Hepatic stellate cell (primary cell): ENCODE measurements at regions not wholly inside any gene's neighbourhood (a gene's known extent, or its start where the extent isn't known, plus 50 kb on each side); places are given as distances from the start of the nearest gene placed in this dataset.
"Not testable (repeated sequence)": the region's sequence is repeated elsewhere in the genome, so short reads cannot be mapped to it uniquely, and the experiment has no call there.

Experiments
- DNase-seq: peaks from one replicate; pipeline ENCODE4 v3.0.0; 2011; ENCODE audit warnings: low spot score

DNA sequence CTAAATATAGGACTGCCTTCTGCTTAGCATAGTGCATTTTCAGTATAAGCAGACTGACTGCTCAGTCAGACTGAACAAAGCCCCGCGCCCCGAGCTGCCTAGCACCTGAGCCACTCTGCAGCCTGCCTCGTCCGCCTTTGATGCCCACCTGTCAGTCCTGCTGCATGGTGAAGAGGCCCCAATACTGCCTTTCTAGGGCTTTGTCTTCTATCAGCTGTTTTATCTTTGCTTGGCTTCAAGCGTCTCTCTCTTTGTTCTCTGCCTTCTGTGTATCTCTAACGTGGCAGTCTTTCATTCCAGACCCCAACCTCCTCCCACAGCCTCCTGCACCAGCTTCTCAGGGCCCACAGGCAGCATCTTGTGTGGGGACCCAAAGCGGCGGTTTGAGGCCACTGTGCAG is 1001.0 kb downstream of the VRK1 start:
- no peak for DNase-seq

GRCh38 chr14:97802430-97803373 is 1005.5 kb downstream of the VRK1 start:
- DNase-seq: no peak

- no peak for DNase-seq
Measured at GRCh38 chr14:97804056-97804455, 1006.9 kb downstream of the VRK1 start.

DNA sequence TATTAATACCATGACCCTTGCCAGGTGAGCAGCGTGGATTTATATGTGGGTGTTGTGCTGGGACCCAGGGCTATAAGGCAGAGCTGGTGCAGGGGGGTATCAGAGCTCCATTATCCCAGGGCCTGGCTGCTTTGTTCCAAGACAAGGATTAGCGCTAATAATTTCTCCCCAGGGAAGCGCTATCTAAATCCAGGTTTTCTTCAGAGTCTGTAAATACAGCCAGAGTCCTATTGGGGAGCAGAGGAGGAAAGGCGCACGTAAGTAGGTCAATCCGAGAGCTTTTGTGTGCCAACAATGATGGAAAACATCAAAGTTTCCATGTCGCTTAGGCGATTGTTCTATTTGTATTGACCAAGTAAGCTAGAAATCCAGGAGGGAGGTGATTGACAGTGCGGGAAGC is 1009.7 kb downstream of the VRK1 start:
- no peak for DNase-seq

- DNase-seq: not testable (repeated sequence)
Measured at GRCh38 chr14:97808541-97808940, 1011.4 kb downstream of the VRK1 start.

DNA sequence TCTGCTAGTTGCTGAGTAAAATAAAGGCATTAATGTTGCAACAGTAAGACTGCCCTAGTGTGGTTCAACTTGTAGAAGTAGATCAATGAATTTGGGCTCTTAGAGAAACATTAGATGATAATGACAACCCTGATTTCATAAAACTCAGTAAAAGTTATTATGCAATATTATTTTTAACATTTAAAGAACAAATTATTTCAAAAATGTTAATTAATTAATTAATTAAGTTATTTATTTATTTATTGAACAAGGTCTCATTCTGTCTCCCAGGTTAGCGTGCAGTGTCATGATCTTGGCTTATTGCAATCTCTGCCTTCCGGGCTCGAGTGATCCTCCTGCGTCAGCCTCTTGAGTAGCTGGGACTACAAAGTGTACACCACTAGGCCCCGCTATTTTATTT is 1016.4 kb downstream of the VRK1 start:
- DNase-seq: no peak

DNA sequence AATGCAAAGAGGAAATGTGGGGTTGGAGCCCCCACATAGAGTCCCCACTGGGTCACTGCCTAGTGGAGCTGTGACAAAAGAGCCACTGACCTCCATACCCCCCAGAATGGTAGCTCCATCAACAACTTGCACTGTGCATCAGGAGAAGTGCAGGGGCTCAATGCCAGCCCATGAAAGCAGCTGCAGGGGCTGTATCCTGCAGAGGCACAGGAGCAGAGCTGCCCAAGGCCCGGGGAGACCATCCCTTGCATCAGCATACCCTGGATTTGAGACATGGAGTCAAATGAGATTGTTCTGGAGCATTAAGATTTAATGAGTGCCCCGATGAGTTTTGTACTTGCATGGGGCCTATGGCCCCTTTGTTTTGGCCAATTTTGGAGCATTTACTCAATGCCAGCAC is 1023.6 kb downstream of the VRK1 start:
- DNase-seq: no peak

DNA sequence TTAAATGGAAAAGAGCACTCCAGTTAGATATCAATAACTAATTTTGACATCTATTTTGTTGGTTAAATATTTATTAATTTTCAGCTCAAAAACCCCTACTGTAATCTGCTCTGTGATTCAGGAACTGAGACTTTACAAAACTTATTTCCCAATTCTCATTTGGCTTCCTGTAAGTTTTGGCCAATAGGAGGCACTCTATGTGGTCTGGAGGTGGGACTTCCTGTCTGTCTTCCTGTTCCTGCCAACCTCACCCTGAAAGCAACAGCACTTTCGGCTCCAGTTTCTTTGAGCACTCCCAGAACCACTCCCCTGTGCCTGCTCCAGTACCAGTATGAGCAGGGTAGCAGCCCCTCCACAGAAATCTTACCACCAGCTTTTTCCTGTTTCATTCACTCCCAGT is 1027.0 kb downstream of the VRK1 start:
- DNase-seq: no peak

DNA sequence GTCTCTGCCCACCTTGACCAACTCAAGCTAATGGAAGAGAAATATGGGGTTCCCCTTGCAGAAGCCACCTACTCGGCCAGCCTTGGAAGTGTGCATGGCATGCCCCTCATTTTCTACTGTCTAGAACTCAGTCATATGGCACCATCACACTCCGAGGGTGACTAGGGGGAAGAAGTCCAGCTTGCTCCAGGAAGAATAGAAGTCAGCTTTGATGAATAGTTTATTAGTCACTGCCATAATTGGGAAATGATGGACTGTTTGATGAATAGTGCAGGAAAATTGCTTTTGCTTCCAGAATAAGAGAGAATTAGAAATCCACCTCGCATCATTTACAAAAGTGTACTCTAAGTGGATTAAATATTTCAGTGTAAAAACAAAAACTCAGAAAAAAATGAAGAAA is 1030.6 kb downstream of the VRK1 start:
- DNase-seq: no peak

- DNase-seq: no peak
Measured at GRCh38 chr14:97832776-97833175, 1035.6 kb downstream of the VRK1 start.

DNA sequence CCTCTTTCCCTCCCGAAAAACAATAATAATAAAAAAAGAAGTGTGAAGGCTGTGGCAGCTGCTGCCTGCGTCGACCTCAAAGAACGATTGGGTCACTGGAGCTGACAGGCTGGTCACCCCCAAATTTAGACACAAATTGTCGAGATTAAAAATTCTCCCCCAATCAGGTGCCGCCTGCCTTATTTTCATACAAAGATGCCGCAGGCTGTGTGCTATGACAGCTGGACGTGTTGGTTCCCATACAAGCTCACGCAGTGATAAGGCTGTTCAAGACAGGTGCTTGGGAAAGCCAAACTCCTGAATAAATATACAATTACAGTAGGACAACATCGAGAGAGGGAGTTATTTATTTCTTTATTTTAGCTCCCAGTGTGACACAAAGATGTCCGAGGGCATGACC is 1041.8 kb downstream of the VRK1 start:
- DNase-seq: no peak

GRCh38 chr14:97840159-97840558 is 1043.0 kb downstream of the VRK1 start:
- no peak for DNase-seq

DNA sequence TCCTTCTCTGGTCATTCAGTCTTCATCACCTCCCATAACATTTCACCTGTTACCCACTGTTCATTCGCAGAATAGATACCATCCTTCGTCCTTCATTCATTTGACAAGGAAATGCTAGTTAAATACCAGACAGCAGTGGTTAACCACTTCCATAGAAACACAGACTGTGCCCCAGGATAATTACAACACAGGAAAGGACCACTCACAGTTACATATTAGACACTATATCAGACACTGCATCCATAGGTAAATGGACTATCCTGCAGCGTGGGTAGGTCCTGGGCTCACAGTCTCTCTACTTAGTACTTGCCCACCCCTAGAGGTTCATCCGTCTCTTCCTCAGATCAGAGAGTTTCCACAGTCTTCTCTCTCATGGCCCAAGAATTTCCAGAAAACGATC is 1044.6 kb downstream of the VRK1 start:
- DNase-seq: no peak

DNA sequence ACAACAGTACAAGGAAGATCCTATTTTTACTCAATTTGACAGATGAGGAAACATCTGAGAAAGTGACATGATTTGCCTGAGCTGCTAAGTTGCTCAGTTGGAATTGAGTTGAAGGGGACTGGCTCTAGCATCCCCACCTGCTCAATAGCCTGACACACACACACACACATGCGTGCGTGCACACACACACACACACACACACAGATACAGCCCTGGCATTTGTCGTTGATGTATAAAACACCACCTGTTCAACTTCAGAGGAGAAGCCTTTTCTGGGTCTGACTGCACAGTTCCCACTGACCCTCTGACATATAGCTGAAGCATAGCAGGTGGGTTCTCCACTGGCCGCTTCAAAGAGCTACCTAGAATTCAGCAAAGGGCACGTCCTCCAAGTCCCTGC is 1045.9 kb downstream of the VRK1 start:
- DNase-seq: no peak

DNA sequence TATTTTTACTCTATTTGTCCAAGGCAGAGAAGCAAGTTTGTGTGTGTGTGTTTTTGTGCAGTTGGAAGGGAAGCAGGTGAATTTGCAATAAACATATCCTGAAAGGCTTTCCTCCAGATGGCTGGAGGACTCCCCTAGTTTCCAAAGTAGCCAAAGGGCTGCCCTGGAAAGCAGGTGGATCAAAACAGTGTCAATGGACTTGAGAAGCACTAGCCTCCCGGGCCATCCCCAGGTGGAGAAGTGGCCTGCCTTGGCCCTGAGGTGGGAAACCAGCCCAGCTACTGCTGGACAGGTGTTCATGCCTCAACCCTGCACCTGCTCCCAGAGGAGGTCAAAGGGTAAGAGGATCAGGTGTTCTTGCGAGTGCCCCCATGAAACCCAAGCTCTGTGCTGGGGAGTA is 1046.9 kb downstream of the VRK1 start:
- no peak for DNase-seq

DNA sequence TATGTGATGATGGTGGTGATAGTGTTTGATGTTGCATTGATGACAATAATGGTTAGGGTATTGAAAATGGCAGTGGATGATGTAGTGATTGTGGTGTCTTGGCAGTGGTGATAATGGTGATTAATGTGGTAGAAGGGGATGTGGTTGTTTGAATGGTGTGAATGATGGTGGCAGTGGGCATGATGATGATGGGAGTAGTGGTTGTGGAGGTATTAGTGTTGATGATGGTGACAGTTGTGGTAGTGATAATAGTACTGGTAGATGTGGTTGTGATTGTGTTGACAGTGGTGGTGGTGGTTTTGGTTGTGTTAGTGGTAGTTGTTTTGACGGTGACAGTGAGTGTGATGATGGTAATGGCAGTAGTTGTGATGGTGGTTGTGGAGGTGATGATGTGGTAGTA is 1049.0 kb downstream of the VRK1 start:
- no peak for DNase-seq

GRCh38 chr14:97848317-97848980 is 1051.3 kb downstream of the VRK1 start:
- no peak for DNase-seq

DNA sequence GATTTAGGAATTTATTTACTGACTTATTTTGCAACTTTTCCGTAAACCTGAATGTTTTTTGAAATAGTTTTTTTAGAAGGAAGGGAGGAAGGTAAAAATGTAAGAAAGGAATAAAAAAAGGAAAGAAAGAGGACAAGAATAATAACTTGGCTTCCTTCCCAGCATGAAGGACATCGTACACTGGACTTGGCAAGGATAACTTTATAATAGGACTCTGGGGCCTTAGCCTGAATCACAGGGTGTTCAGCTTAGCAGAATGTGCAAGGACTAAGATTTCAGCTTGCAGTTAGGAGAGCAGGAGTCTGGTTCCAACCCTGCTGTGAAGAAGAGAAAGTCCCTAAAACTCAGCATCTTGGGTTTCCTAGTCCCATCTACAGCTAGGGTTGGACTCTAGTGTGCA is 1053.3 kb downstream of the VRK1 start:
- DNase-seq: no peak

DNA sequence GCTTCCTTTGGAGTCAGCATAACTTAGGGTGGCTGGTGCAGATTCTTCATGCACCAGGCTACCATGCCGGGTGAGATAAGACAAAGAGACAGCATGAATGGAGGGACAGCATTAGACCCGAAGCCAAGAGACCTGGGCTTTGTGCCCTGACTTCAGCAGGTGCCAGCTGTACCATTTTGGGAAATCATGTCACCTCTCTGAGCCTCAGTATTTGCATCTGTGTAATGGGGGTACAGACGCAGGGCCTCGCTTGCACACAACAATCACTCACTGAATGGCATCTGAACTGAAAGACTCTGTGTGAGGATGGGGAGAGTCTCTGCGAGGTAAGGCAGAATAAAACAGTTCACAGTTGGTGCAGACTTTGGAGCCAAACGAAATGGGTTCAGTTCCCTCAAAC is 1053.7 kb downstream of the VRK1 start:
- no peak for DNase-seq

GRCh38 chr14:97851428-97851995 is 1054.3 kb downstream of the VRK1 start:
- no peak for DNase-seq

DNA sequence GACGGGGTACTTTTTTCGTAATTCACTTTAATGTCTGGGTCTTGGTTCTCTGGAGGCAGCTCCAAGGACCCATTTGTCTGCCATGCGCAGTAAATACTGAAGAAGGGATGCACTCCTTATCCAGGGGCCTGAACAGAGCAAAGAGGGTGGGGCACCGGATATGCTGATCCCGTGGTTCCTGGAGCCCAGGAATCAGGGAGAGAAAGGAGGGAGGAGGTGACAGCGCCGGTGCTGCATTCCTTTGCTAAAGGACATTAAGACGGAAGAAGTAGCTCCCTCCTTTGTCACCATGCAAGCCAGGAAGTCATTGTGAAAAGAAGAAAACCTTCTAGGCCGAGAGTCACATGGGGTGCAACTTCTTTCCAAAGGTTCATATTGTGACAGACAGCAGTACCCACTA is 1057.7 kb downstream of the VRK1 start:
- DNase-seq: no peak

DNA sequence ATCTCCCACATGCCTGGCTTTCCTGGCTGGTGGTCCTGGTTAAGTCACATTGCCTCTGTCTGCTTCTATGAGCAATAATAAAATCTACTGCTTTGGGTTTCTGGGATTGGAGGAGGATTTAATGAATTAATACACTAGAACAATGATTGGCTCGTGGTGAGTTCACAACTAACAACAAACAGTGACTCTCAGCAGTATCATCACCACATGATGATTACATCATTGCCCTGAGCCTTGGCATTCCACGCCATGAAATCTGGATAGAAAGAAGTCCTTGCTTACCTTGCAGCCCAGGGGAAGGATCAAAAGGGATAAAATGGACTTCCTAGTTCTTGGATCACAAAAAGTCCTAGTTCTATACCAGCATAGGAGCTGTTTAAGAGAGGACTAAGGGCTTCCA is 1069.0 kb downstream of the VRK1 start:
- no peak for DNase-seq

GRCh38 chr14:97866664-97867063 is 1069.5 kb downstream of the VRK1 start:
- no peak for DNase-seq
